Psoas muscle (tissue), 7 donors: ENCODE measurements at regions not wholly inside any gene's neighbourhood (a gene's known extent, or its start where the extent isn't known, plus 50 kb on each side); places are given as distances from the start of the nearest gene placed in this dataset.

Experiments used
- ATAC-seq, 4 donors: fragments of 200-7000 bp; cut with Tn5 transposase; one replicate each; pipeline ENCODE4 v1.9.1; 2020; ENCODE audit warnings: moderate library complexity in 3 of 4, mild to moderate bottlenecking in 2 of 4
- DNase-seq, 2 donors: peaks; one replicate each; pipeline ENCODE4 v3.0.0-alpha.2; 2020
- H3K27ac ChIP-seq: fragments of 200-600 bp; one replicate; pipeline ENCODE4 v1.8.0; 2022
- H3K27me3 ChIP-seq, 3 donors: fragments of 200-600 bp in 1 of 3; one replicate each; pipeline versions ENCODE4 v1.6.1 to v1.8.0; 2013 to 2022; ENCODE audit warnings: low read length in 2 of 3, mild to moderate bottlenecking in 2 of 3, moderate library complexity in 1 of 3; ENCODE audit not compliant: insufficient read depth in 3 of 3
- H3K36me3 ChIP-seq, 2 donors: fragments of 200-600 bp in 1 of 2; one replicate each; pipeline versions ENCODE4 v1.6.1 to v1.8.0; 2013 to 2022; ENCODE audit warnings: low read depth in 1 of 2, mild to moderate bottlenecking in 1 of 2, moderate library complexity in 1 of 2; ENCODE audit not compliant: insufficient read depth in 1 of 2
- H3K4me1 ChIP-seq: fragments of 200-600 bp; one replicate; pipeline ENCODE4 v1.8.0; 2022
- H3K4me3 ChIP-seq: fragments of 200-600 bp; one replicate; pipeline ENCODE4 v1.8.0; 2022; ENCODE audit warnings: mild to moderate bottlenecking
- H3K9me3 ChIP-seq: fragments of 200-600 bp; one replicate; pipeline ENCODE4 v1.8.0; 2022
- CTCF ChIP-seq: fragments of 200-600 bp; IDR thresholded peaks from one replicate; pipeline ENCODE4 v1.8.0; 2022; ENCODE audit warnings: antibody characterized with exemption
- WGBS, 3 donors: extraction: QIAGEN DNeasy Blood & Tissue Kit; methylation state at CpG; one replicate each; pipeline versions ENCODE4 v1.1.6 to v1.1.7; 2013; 5-methylcytosine and 5-hydroxymethylcytosine counted together
- intact Hi-C, 2 donors: fragments of 100-400 bp; cut with DNase I; formaldehyde crosslinking; loops; one replicate each; pipeline versions ENCODE4 v1.11.0 to v1.14.2; 2022
- donor health status: healthy with polysubstance abuse.
- donor health status: DM: no; HTN: no; CAD: no; lungs with moderate emphysema.
- donor health status: Bipolar disorder and iron deficiency.
- donor health status: healthy.
- donor health status: DM: yes; HTN: yes; CAD: no.
- donor health status: DM: no; HTN: no; CAD: no.
- donor health status: DM: yes; HTN: yes; CAD: no.

GRCh38 chr3:193824365-193824764 is 231.4 kb downstream of the OPA1 start:
- intact Hi-C loops = no loop called here
- Histone ChIP-seq H3K4me1 (peaks cover 2% of the 10 kb centered on the region), H3K9me3 (no peaks in the 10 kb centered on the region), H3K27ac (no peak overlapping the region), H3K27me3 (no peaks in the 10 kb centered on the region), H3K4me3 (no peak overlapping the region), H3K36me3 (no peaks in the 10 kb centered on the region)
- DNase-seq (no peak), ATAC-seq (no peak)
- no peak for TF ChIP-seq CTCF

DNA sequence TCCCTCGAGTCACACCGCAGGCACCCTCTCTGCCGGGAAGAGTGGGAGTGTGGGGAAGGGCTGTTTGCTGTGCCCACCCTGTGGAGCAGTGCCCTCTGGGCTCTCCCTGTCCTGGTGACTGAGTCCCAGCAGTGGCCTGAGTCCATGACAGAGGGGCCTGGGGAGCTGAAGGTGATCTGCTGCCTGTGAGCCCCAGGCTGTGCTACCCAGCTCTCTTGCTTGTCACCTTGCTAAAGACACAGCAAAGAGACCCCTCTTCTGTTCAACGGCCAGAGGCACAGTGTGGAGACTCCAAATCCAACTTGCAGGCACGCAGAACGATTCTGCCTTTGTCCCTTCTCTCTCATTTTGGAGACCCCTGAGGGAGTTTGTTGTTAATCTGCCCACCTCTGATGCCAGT is 232.6 kb downstream of the OPA1 start:
- no peaks in the 10 kb centered on the region for H3K27me3 ChIP-seq
- H3K9me3 ChIP-seq = no peaks in the 10 kb centered on the region
- intact Hi-C loops = no loop called here
- H3K36me3 ChIP-seq = no peaks in the 10 kb centered on the region
- no peak for DNase-seq
- TF ChIP-seq CTCF = no peak
- WGBS, 3 donors = 75 to 81% (median 81%) methylated on average over 6 of the region's 6 CpGs
- H3K4me1 ChIP-seq = peaks cover 2% of the 10 kb centered on the region
- no peak overlapping the region for H3K4me3 ChIP-seq
- H3K27ac ChIP-seq = no peak overlapping the region
- no peak for ATAC-seq

GRCh38 chr3:193826159-193826795 is 233.3 kb downstream of the OPA1 start:
- Histone ChIP-seq H3K4me1 (peaks cover 2% of the 10 kb centered on the region), H3K4me3 (no peak overlapping the region), H3K27me3 (no peaks in the 10 kb centered on the region), H3K27ac (no peak overlapping the region), H3K9me3 (no peaks in the 10 kb centered on the region), H3K36me3 (no peaks in the 10 kb centered on the region)
- no peak for TF ChIP-seq CTCF
- DNase-seq (peak; percentile 33 to 65), ATAC-seq (peak; percentile 33 to 62 (median 40))
- intact Hi-C loops = no loop called here
- WGBS, 3 donors = 56 to 68% (median 60%) methylated on average over 12 of the region's 12 CpGs

DNA sequence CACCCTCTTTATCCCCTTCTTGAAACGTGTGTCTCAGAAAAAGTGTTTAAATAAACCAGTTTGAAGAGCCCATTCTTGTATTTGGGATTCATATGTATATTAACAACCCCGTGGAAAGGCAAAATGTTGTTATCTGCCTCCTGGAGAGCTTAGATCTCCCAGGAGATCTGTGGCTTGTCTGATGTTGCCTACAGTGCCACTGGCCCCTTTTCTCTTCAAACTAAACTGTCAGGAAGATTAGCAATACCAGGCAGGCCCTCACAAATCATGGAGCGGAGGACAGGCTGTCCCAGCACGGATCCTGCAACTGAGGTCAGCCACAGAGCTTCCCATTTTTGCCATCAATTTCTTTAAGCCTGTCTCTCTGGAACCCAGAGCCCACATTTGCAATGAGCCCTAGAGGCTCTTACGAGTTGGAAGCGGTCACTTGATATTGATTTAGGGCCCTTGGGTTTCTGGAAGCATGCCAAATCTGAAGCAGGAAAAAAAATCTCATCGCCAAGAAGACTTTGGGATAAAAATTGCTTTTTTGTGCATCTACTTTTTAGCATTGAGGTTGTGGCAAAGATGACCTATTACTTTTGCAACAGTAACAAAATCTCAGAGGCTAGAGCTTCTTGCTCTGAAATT is 234.1 kb downstream of the OPA1 start:
- no peak overlapping the region for H3K4me3 ChIP-seq
- no peaks in the 10 kb centered on the region for H3K9me3 ChIP-seq
- no peak for TF ChIP-seq CTCF
- no peak overlapping the region for H3K27ac ChIP-seq
- no peak for ATAC-seq
- DNase-seq = no peak
- no peaks in the 10 kb centered on the region for H3K4me1 ChIP-seq
- intact Hi-C loops = no loop called here
- no peaks in the 10 kb centered on the region for H3K27me3 ChIP-seq
- no peaks in the 10 kb centered on the region for H3K36me3 ChIP-seq
- 59 to 68% (median 62%) methylated on average over 7 of the region's 7 CpGs for WGBS, 3 donors

- Histone ChIP-seq H3K27ac (no peak overlapping the region), H3K4me1 (peaks cover 1% of the 10 kb centered on the region), H3K9me3 (no peaks in the 10 kb centered on the region), H3K27me3 (no peaks in the 10 kb centered on the region), H3K36me3 (no peaks in the 10 kb centered on the region), H3K4me3 (no peak overlapping the region)
- DNase-seq (no peak), ATAC-seq (no peak)
- 77 to 79% (median 78%) methylated on average over 2 of the region's 2 CpGs for WGBS, 3 donors
- TF ChIP-seq CTCF = no peak
- intact Hi-C loops = no loop called here
Observed at GRCh38 chr3:193827871-193828270, 234.9 kb downstream of the OPA1 start.
